Fibroblast of pulmonary artery (primary cell): ENCODE measurements at regions not wholly inside any gene's neighbourhood (a gene's known extent, or its start where the extent isn't known, plus 50 kb on each side); places are given as distances from the start of the nearest gene placed in this dataset.

Source experiments
- DNase-seq: peaks from one replicate; pipeline ENCODE4 v3.0.0-alpha.2; 2010; ENCODE audit warnings: low read depth
- H3K4me3 ChIP-seq: replicated peaks from 2 replicates; pipeline ENCODE4 v1.5.1; 2011; ENCODE audit warnings: low read depth, mild to moderate bottlenecking, control low read depth, low read length, moderate library complexity
- TF ChIP-seq, protein P1 (sequence below): IDR thresholded peaks from 2 replicates; pipeline ENCODE4 v1.5.1; 2011; ENCODE audit warnings: mild to moderate bottlenecking, control low read depth, low read length, inconsistent platforms; ENCODE audit errors: missing control alignments

DNA sequence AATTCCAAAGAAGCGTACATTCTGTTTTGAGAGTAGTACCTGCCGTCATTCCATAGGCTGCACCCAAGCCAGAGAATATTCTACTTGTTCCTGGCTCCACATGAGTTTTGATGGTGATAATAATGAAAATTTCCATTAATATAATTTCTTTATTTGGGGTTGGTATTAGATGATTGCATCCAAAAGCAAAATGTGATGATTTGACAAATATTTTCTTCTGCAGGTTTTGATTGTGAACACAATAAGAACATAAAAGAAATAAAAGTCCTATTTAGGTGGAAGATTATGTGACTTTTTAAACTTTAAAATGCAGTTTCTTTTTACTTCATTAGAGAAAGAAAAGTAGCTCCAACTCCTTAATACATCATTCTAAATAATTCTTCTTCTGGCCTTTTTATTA is 284.8 kb upstream of the FMN2 start:
- TF ChIP-seq, protein P1, sequence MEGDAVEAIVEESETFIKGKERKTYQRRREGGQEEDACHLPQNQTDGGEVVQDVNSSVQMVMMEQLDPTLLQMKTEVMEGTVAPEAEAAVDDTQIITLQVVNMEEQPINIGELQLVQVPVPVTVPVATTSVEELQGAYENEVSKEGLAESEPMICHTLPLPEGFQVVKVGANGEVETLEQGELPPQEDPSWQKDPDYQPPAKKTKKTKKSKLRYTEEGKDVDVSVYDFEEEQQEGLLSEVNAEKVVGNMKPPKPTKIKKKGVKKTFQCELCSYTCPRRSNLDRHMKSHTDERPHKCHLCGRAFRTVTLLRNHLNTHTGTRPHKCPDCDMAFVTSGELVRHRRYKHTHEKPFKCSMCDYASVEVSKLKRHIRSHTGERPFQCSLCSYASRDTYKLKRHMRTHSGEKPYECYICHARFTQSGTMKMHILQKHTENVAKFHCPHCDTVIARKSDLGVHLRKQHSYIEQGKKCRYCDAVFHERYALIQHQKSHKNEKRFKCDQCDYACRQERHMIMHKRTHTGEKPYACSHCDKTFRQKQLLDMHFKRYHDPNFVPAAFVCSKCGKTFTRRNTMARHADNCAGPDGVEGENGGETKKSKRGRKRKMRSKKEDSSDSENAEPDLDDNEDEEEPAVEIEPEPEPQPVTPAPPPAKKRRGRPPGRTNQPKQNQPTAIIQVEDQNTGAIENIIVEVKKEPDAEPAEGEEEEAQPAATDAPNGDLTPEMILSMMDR = no peak
- DNase-seq = no peak
- no peak overlapping the region for H3K4me3 ChIP-seq

DNA sequence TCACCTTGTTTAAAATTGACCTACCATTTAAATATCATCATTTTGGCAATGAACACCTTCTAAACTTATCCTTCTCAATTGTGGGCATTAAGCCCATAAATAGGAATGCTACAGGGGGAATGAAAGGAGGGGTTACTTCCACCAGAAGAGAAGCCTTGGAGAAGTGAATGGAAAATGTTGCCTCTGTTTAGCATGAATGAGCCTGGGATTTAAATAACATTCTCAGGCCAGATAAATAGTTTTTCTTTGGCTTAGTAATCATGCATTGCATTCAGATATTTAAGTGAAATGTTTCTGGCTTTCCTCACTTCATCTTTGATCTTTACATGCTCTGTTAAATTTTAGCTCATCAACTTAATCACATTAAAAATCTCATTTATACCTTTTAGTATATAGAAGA is 284.3 kb upstream of the FMN2 start:
- TF ChIP-seq, protein P1 = no peak
- H3K4me3 ChIP-seq = no peak overlapping the region
- DNase-seq = no peak

DNA sequence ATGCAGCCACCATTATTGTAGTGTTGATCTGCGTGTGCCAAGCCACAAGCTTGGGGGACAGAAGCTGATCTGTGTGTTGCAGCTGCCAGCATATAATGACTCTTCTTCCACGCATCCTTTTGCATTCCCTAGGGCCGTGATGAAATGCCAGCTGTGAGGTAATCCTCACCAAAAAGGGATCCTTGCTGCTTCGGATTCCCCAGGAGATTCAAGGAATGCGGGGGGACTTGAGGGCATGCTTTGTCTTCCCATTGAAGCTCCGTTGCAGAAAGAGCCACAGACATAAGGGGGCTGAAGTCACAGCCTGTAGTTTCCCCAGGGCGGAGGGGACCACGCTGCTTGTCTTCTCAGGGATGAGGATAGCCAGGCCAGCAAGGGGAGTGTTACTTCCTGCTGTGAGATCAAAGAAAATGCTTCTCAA is 281.6 kb upstream of the FMN2 start:
- TF ChIP-seq, protein P1 = no peak
- no peak for DNase-seq
- no peak overlapping the region for H3K4me3 ChIP-seq

DNA sequence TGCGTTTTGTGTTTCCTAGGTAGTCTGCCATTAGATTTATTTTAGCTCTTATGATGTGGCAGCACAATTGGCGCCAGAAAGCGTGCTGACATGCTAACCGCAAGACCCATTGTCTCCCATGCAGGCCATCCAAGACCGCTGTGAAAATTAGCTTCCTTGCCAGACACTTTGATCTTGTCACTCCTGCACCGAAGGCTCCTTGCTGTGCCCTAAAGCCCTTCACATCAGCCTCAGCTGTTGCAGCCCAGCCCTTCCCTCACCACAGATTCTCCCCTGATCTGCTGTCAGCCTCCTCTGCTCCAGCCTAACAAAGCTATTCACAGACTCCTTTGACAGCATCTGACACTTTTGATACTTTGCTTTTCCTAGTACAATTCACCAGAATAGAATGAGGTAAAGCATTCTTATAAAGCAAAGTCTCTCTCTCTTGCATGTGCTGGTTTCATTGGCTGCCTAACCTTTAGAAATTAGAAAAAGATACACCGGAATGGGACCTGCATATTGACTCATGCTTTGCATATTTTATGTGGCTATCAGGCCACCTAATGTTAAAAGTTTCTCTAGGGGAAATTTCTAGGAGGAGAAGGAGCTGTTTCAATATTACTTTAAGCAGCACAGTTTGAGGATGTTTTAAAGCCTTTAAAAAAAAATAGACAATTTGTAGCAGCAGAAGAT is 280.3 kb upstream of the FMN2 start:
- TF ChIP-seq, protein P1 = no peak
- no peak for DNase-seq
- H3K4me3 ChIP-seq = no peak overlapping the region

DNA sequence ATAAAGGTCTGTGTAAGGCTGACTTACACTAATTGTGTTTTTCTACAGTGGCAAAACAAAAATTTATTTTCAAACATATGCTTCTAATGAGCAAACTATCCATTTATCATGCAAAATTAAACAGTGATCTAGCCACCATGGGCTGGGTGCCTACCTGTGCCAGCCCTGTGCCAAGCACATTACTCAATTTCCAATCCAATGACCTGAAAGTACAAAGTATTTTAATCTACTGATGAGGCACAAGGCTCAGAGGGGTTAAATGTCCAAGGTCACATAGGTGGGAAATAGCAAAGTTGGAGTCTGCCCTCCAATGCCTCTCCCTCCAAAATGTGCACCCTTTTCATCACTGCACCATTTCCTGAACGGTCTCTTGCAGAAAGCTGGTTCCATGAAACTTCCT is 279.1 kb upstream of the FMN2 start:
- TF ChIP-seq, protein P1 = no peak
- H3K4me3 ChIP-seq = no peak overlapping the region
- no peak for DNase-seq

DNA sequence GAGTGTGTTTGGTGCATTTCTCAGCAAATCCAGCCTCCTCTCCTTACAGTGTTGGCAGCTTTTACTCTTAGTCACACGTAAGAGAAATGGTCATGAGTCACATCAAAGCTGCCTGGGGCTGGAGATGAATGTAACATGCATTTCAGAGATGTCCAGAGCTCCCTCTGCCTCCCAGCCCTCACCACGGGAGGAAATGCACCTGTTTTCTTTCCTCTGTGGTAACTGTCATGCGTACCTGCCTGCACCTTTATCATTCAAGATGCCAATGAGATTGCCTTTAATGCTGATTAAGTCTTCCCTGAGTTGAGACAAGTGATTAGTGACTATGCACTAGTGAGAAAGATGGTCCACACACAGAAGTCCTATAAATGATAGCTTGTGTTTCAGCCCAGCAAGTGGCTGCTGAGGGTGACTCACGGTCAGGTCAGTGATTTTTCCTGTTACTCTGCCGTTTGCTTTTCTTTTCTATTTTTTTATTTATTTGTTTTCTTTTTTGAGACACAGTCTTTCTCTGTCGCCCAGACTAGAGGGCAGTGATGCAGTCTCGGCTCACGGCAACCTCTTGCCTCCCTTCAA is 277.3 kb upstream of the FMN2 start:
- TF ChIP-seq, protein P1 = no peak
- DNase-seq = peak; percentile 26
- no peak overlapping the region for H3K4me3 ChIP-seq

DNA sequence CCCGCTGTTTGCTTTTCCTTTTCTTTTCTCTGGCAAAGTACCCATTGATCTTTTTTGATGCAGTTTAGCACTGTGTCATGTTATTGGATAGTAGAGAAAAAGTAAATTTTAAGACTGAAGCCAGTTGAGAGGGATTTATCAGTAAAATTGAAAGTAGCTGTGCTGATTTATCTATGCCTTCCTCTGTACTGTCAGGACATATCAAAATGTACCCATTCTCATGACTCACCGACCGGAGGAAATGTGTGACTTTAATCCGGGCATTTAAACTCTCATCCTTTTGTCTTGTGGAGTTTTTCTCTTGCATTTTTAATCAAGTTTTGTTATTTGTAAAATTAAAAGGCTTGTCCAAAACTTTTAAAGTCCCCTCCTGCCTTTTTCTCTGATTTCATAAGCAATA is 276.6 kb upstream of the FMN2 start:
- no peak overlapping the region for H3K4me3 ChIP-seq
- DNase-seq = no peak
- TF ChIP-seq, protein P1 = no peak
